ENCODE measurements at regions not wholly inside any gene's neighbourhood (a gene's known extent, or its start where the extent isn't known, plus 50 kb on each side); places are given as distances from the start of the nearest gene placed in this dataset.

GRCh38 chr10:69738071-69738470, 63.6 kb upstream of the COL13A1 start:
- Histone ChIP-seq H3K4me1 (replicated peaks in 1 of 2) (no peaks in the 10 kb centered on the region), H3K9me3 (replicated peaks in 1 of 3) (no peaks in the 10 kb centered on the region), H3K27me3 (no peaks in the 10 kb centered on the region), H3K36me3 (replicated peaks in 1 of 2) (no peaks in the 10 kb centered on the region), H3K4me3 (no peak overlapping the region), H3K27ac (no peak overlapping the region)
- TF ChIP-seq POLR2A (IDR thresholded peaks at IDR 0.05) (no peak), CTCF (IDR thresholded peaks at IDR 0.05) (no peak)
- no peak for DNase-seq
- intact Hi-C loops (cut with DNase I): no loop called here
- WGBS, 4 donors: 78 to 88% (median 85%) methylated on average over 3 to 5 of the region's 5 CpGs

GRCh38 chr10:69738858-69739435, 62.8 kb upstream of the COL13A1 start:
- TF ChIP-seq CTCF (IDR thresholded peaks at IDR 0.05) (no peak), POLR2A (IDR thresholded peaks at IDR 0.05) (no peak)
- no peak for DNase-seq
- H3K27ac ChIP-seq: no peak overlapping the region
- no peaks in the 10 kb centered on the region for H3K9me3 ChIP-seq (replicated peaks in 1 of 3)
- WGBS, 4 donors: 77 to 90% (median 87%) methylated on average over 6 of the region's 6 CpGs
- intact Hi-C loops (cut with DNase I): no loop called here
- no peaks in the 10 kb centered on the region for H3K4me1 ChIP-seq (replicated peaks in 1 of 2)
- no peaks in the 10 kb centered on the region for H3K36me3 ChIP-seq (replicated peaks in 1 of 2)
- H3K4me3 ChIP-seq: no peak overlapping the region
- H3K27me3 ChIP-seq: no peaks in the 10 kb centered on the region

- DNase-seq: no peak
- H3K27ac ChIP-seq: no peak overlapping the region
- no peaks in the 10 kb centered on the region for H3K4me1 ChIP-seq (replicated peaks in 1 of 2)
- no peaks in the 10 kb centered on the region for H3K36me3 ChIP-seq (replicated peaks in 1 of 2)
- no peak for TF ChIP-seq CTCF (IDR thresholded peaks at IDR 0.05)
- no peak for TF ChIP-seq POLR2A (IDR thresholded peaks at IDR 0.05)
- no peak overlapping the region for H3K4me3 ChIP-seq
- H3K27me3 ChIP-seq: no peaks in the 10 kb centered on the region
- 63 to 77% (median 69%) methylated on average over 5 to 7 of the region's 7 CpGs for WGBS, 4 donors
- H3K9me3 ChIP-seq (replicated peaks in 1 of 3): no peaks in the 10 kb centered on the region
- intact Hi-C loops (cut with DNase I): loop anchor here in 1 of 2 donors (5.0 kb wide), 1 partner anchor 63 kb away; the partner anchor contains the start of gene COL13A1
Observed at GRCh38 chr10:69739634-69740033, 62.1 kb upstream of the COL13A1 start.

GRCh38 chr10:69740126-69740525, 61.6 kb upstream of the COL13A1 start:
- H3K4me3 ChIP-seq: no peak overlapping the region
- H3K9me3 ChIP-seq (replicated peaks in 1 of 3): no peaks in the 10 kb centered on the region
- 69 to 83% (median 72%) methylated on average over 3 of the region's 3 CpGs for WGBS, 4 donors
- H3K4me1 ChIP-seq (replicated peaks in 1 of 2): no peaks in the 10 kb centered on the region
- intact Hi-C loops (cut with DNase I): loop anchor here in 1 of 2 donors (5.0 kb wide), 1 partner anchor 62 kb away; the partner anchor contains the start of gene COL13A1
- H3K36me3 ChIP-seq (replicated peaks in 1 of 2): no peaks in the 10 kb centered on the region
- DNase-seq: no peak
- H3K27me3 ChIP-seq: no peaks in the 10 kb centered on the region
- H3K27ac ChIP-seq: no peak overlapping the region
- no peak for TF ChIP-seq CTCF (IDR thresholded peaks at IDR 0.05)
